SK-N-SH (cell line): ENCODE measurements at regions not wholly inside any gene's neighbourhood (a gene's known extent, or its start where the extent isn't known, plus 50 kb on each side); places are given as distances from the start of the nearest gene placed in this dataset.

Experiments
- CTCF ChIP-seq: fragments of 200-600 bp; sonication (generic); IDR thresholded peaks from 2 replicates; pipeline ENCODE4 v1.6.1; 2017; ENCODE audit warnings: antibody characterized with exemption, mild to moderate bottlenecking, moderate library complexity
- FOXJ3 ChIP-seq: sonication (generic); formaldehyde crosslinking; IDR thresholded peaks from 2 replicates; pipeline ENCODE4 v1.5.1; 2020; ENCODE audit warnings: mild to moderate bottlenecking, missing genetic modification reagents
- NFIC ChIP-seq: IDR thresholded peaks from 2 replicates; pipeline ENCODE4 v1.4.0; 2012; ENCODE audit warnings: borderline replicate concordance
- RFX5 ChIP-seq: IDR thresholded peaks from 2 replicates; pipeline ENCODE4 v1.6.1; 2012; ENCODE audit warnings: mild to moderate bottlenecking, improper control_type of control experiment, low read length
- YY1 ChIP-seq: IDR thresholded peaks from 2 replicates; pipeline ENCODE4 v1.4.0; 2012; ENCODE audit warnings: low read depth, mild to moderate bottlenecking

DNA sequence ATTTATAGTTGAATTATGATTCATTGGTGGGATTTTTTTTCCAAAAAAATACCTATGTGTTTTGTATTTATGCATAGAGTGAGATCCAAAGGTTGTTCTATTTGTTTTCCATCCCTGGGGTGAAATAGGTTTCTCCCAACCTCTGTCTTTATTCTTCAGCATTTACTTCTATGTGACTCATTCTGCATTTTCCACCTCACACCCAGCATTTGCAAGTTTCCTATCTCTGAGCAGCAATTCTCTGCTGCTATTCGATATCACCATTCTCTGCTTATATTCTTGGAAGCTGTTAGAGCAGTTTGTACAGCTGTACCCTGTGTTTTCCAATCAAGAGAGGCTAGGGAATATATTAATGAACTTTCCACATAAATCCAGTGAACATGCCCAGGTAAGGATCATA, 538.9 kb downstream of the SNAPC1 start:
- TF ChIP-seq NFIC (no peak), CTCF (no peak), YY1 (no peak), RFX5 (no peak), FOXJ3 (CRISPR knock-in tag) (no peak)
